ENCODE measurements at regions not wholly inside any gene's neighbourhood (a gene's known extent, or its start where the extent isn't known, plus 50 kb on each side); places are given as distances from the start of the nearest gene placed in this dataset.

GRCh38 chr2:81505586-81505985 is 1201.0 kb upstream of the LRRTM1 start:
- H3K9me1 ChIP-seq (ENCODE audit: control insufficient read depth, insufficient read depth, low read length), result no peaks in the 10 kb centered on the region
- ATAC-seq, result no peak
- 11% methylated on average over 2 of the region's 2 CpGs for WGBS (ENCODE audit: insufficient coverage, low coverage, missing lambda C conversion rate)
- TF ChIP-seq ZNF277 (CRISPR knock-in tag; IDR thresholded peaks at IDR 0.05; ENCODE audit: borderline replicate concordance), result no peak
- no peak for TF ChIP-seq PHTF2 (CRISPR knock-in tag; IDR thresholded peaks at IDR 0.05)
- ChIA-PET POLR2A (no interaction called here), CTCF (ENCODE audit: low intra/inter-chr PET ratio) (no interaction called here)
- H3K9ac ChIP-seq (ENCODE audit: insufficient read depth in 1 of 2, low read depth in 2 of 2, low read length in 2 of 2), result no peak overlapping the region
- H3K4me1 ChIP-seq (replicated peaks in 1 of 2; ENCODE audit: control insufficient read depth in 2 of 2, insufficient read depth in 2 of 2, low read length in 2 of 2), result no peaks in the 10 kb centered on the region
- H3K4me3 ChIP-seq, result no peak overlapping the region
- DNase-seq (ENCODE audit: extremely low read depth in 1 of 4, low spot score in 3 of 4), result no peak
- H3K9me3 ChIP-seq (replicated peaks; ENCODE audit: control insufficient read depth, insufficient read depth, low read depth, low read length), result no peaks in the 10 kb centered on the region
- FAIRE-seq, result no peak
- H3K4me2 ChIP-seq (ENCODE audit: insufficient read depth, low read length), result no peak overlapping the region
- H3K27me3 ChIP-seq (ENCODE audit: control insufficient read depth in 2 of 2, insufficient read depth in 2 of 2, low read length in 2 of 2), result no peaks in the 10 kb centered on the region
- H3K27ac ChIP-seq (ENCODE audit: extremely low read depth, low read depth, low read length), result no peak overlapping the region
- H2AFZ ChIP-seq (ENCODE audit: low read depth, low read length), result no peak overlapping the region
- in situ Hi-C loops (cut with MboI) (no loop called here), intact Hi-C loops (cut with micrococcal nuclease) (no loop called here)
- BruUV-seq (replicated peaks), result no TSS peak
- no peaks in the 10 kb centered on the region for H3K79me2 ChIP-seq (ENCODE audit: control insufficient read depth, insufficient read depth, low read length)
- H4K20me1 ChIP-seq (replicated peaks; ENCODE audit: control insufficient read depth, insufficient read depth, low read length), result no peaks in the 10 kb centered on the region
- no peaks in the 10 kb centered on the region for H3K36me3 ChIP-seq (ENCODE audit: control insufficient read depth, insufficient read depth, low read length)

- FAIRE-seq (no peak), DNase-seq (ENCODE audit: extremely low read depth in 1 of 4, low spot score in 3 of 4) (no peak), ATAC-seq (no peak)
- H3K9me3 ChIP-seq (replicated peaks; ENCODE audit: control insufficient read depth, insufficient read depth, low read depth, low read length), result no peaks in the 10 kb centered on the region; the same call in 1 of the 2 replicates
- ChIA-PET POLR2A (no interaction called here), CTCF (ENCODE audit: low intra/inter-chr PET ratio) (no interaction called here)
- H3K4me2 ChIP-seq (ENCODE audit: insufficient read depth, low read length), result no peak overlapping the region
- intact Hi-C loops (cut with micrococcal nuclease), result no loop called here
- WGBS (ENCODE audit: insufficient coverage, low coverage, missing lambda C conversion rate), result 31% methylated on average over 2 of the region's 2 CpGs
- H3K9ac ChIP-seq (ENCODE audit: insufficient read depth in 1 of 2, low read depth in 2 of 2, low read length in 2 of 2), result no peak overlapping the region
- no peak overlapping the region for H3K4me3 ChIP-seq
- in situ Hi-C loops (cut with MboI), result no loop called here
- H3K9me1 ChIP-seq (ENCODE audit: control insufficient read depth, insufficient read depth, low read length), result no peaks in the 10 kb centered on the region
- no peaks in the 10 kb centered on the region for H3K79me2 ChIP-seq (ENCODE audit: control insufficient read depth, insufficient read depth, low read length)
- no peaks in the 10 kb centered on the region for H3K36me3 ChIP-seq (ENCODE audit: control insufficient read depth, insufficient read depth, low read length)
- no peaks in the 10 kb centered on the region for H3K4me1 ChIP-seq (replicated peaks in 1 of 2; ENCODE audit: control insufficient read depth in 2 of 2, insufficient read depth in 2 of 2, low read length in 2 of 2)
- no peaks in the 10 kb centered on the region for H3K27me3 ChIP-seq (ENCODE audit: control insufficient read depth in 2 of 2, insufficient read depth in 2 of 2, low read length in 2 of 2)
- H2AFZ ChIP-seq (ENCODE audit: low read depth, low read length), result no peak overlapping the region
- H4K20me1 ChIP-seq (replicated peaks; ENCODE audit: control insufficient read depth, insufficient read depth, low read length), result no peaks in the 10 kb centered on the region
- H3K27ac ChIP-seq (ENCODE audit: extremely low read depth, low read depth, low read length), result no peak overlapping the region
- BruUV-seq (replicated peaks), result no TSS peak
- TF ChIP-seq MTA2 (IDR thresholded peaks at IDR 0.05; ENCODE audit: low read depth) (no peak), NUFIP1 (IDR thresholded peaks at IDR 0.05; ENCODE audit: partially characterized antibody) (no peak), CSDE1 (IDR thresholded peaks at IDR 0.05) (no peak), PHB (CRISPR knock-in tag; IDR thresholded peaks at IDR 0.05) (no peak), MLX (CRISPR knock-in tag; conservative IDR thresholded peaks at IDR 0.05) (no peak), ZBTB49 (CRISPR knock-in tag; IDR thresholded peaks at IDR 0.05; ENCODE audit: borderline replicate concordance) (no peak), MED1 (CRISPR knock-in tag; IDR thresholded peaks at IDR 0.05; ENCODE audit: borderline replicate concordance) (no peak)
Observed at GRCh38 chr2:81495556-81495955, 1191.0 kb upstream of the LRRTM1 start.
